SH-SY5Y (cell line): ENCODE measurements at regions not wholly inside any gene's neighbourhood (a gene's known extent, or its start where the extent isn't known, plus 50 kb on each side); places are given as distances from the start of the nearest gene placed in this dataset.

ENCODE experiments used
- GATA2 ChIP-seq: IDR thresholded peaks from 2 replicates; pipeline ENCODE4 v1.6.1; 2011; ENCODE audit warnings: mild to moderate bottlenecking, low read depth, low read length
- GATA3 ChIP-seq: IDR thresholded peaks from 2 replicates; pipeline ENCODE4 v1.6.1; 2011; ENCODE audit warnings: low read depth, mild to moderate bottlenecking, low read length, moderate library complexity

DNA sequence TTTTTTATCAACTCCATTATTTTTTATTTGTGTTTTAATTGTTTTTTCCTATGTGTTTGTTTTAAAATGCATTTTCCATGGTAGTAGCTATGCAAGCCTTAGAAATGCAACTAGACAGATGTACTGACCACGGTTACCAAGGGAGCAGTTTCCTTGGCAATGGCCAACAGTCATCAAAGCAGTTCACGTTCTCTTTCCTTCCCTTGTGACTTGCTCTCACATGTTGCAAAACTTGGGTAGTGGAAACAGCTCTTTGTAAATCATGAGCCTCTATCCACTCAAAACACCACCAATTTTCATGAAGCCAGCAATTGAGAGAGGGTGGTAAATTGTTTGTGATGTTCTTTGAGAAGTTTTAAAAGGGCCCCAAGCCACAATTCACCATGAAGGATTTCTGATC, 499.4 kb upstream of the MDFIC2 start:
- TF ChIP-seq GATA3, result no peak
- TF ChIP-seq GATA2, result no peak
